Endothelial cell of umbilical vein (primary cell): ENCODE measurements at regions not wholly inside any gene's neighbourhood (a gene's known extent, or its start where the extent isn't known, plus 50 kb on each side); places are given as distances from the start of the nearest gene placed in this dataset.

ENCODE experiments used
- BruUV-seq: library from RNA; stranded (reverse); fragments of 400-500 nt; replicated peaks from 2 replicates; lab custom pipeline; 2021; lab: Mats Ljungman, UMichigan
- CTCF ChIA-PET: fragments of 300-600, 350-600 bp; sonication (Branson Sonifier 250); formaldehyde crosslinking; loops from one replicate; lab custom pipeline; 2021; ENCODE audit warnings: antibody characterized with exemption, inconsistent platforms; lab: Charles Lee
- POLR2A ChIA-PET: fragments of 300-600, 350-600 bp; sonication (Branson Sonifier 250); formaldehyde crosslinking; loops from one replicate; lab custom pipeline; 2021; ENCODE audit warnings: antibody characterized with exemption, inconsistent platforms; lab: Charles Lee
- DNase-seq: peaks from one replicate; pipeline ENCODE4 v3.0.0-alpha.2; 2011; ENCODE audit warnings: low read depth, low spot score
- FAIRE-seq: peaks from 2 replicates; lab custom pipeline; 2011; peaks lifted over from hg19 to GRCh38; lab: Jason Lieb, UNC
- H2AFZ ChIP-seq: 2 replicates; pipeline ENCODE4 v1.6.0; 2012; ENCODE audit warnings: low read depth, low read length, control low read depth, inconsistent platforms
- H3K27ac ChIP-seq: 2 replicates; pipeline ENCODE4 v1.5.1; 2011; ENCODE audit warnings: low read depth, mild to moderate bottlenecking, control low read depth, low read length, moderate library complexity; ENCODE audit not compliant: insufficient read depth
- H3K27me3 ChIP-seq, 2 experiments: 2 replicates each; pipeline versions ENCODE4 v1.6.0 to v1.6.1; 2011; ENCODE audit warnings: low read length in 2 of 2, mixed read lengths in 1 of 2; ENCODE audit not compliant: control insufficient read depth in 2 of 2, insufficient read depth in 2 of 2
- H3K36me3 ChIP-seq, 2 experiments: 2 replicates in 1 of 2; 3 replicates in 1 of 2; pipeline ENCODE4 v1.5.1; 2011; ENCODE audit warnings: low read length in 2 of 2, mild to moderate bottlenecking in 1 of 2, moderate library complexity in 1 of 2; ENCODE audit not compliant: control insufficient read depth in 2 of 2, insufficient read depth in 2 of 2; ENCODE audit errors: extremely low read depth in 1 of 2
- H3K4me1 ChIP-seq: 3 replicates; pipeline ENCODE4 v1.5.1; 2011; ENCODE audit warnings: mild to moderate bottlenecking, low read length; ENCODE audit not compliant: control insufficient read depth, insufficient read depth; ENCODE audit errors: extremely low read depth
- H3K4me2 ChIP-seq: 2 replicates; pipeline ENCODE4 v1.6.1; 2011; ENCODE audit warnings: low read length, control low read depth, mixed read lengths; ENCODE audit not compliant: insufficient read depth
- H3K4me3 ChIP-seq, 3 experiments: fragments of 200-600 bp in 1 of 3; sonication (generic), shearing (Covaris generic) in 1 of 3; replicated peaks in 1 of 3; 2 replicates each; pipeline ENCODE4 v1.5.1; 2011 to 2016; ENCODE audit warnings: control low read depth in 3 of 3, low read length in 3 of 3, mild to moderate bottlenecking in 2 of 3, inconsistent platforms in 1 of 3, low read depth in 1 of 3, moderate library complexity in 1 of 3; ENCODE audit not compliant: insufficient read depth in 1 of 3
- H3K79me2 ChIP-seq: 2 replicates; pipeline ENCODE4 v1.6.0; 2012; ENCODE audit warnings: low read length, inconsistent platforms; ENCODE audit not compliant: control insufficient read depth, insufficient read depth
- H3K9ac ChIP-seq: replicated peaks from 2 replicates; pipeline ENCODE3; 2011; ENCODE audit warnings: low read length, control low read depth; ENCODE audit not compliant: insufficient read depth; ENCODE audit errors: extremely low read depth
- H3K9me1 ChIP-seq: replicated peaks from 3 replicates; pipeline ENCODE4 v1.6.0; 2011; ENCODE audit warnings: mild to moderate bottlenecking, low read length; ENCODE audit not compliant: control insufficient read depth, insufficient read depth; ENCODE audit errors: extremely low read depth
- H3K9me3 ChIP-seq: replicated peaks from 2 replicates; pipeline ENCODE4 v1.5.1; 2012; ENCODE audit warnings: low read length, inconsistent platforms; ENCODE audit not compliant: control insufficient read depth, insufficient read depth
- H4K20me1 ChIP-seq: replicated peaks from 2 replicates; pipeline ENCODE3; 2011; ENCODE audit warnings: mild to moderate bottlenecking, low read length; ENCODE audit not compliant: control insufficient read depth, insufficient read depth; ENCODE audit errors: extremely low read depth
- CTCF ChIP-seq, 2 donors: IDR thresholded peaks; 1 replicate in 1 of 2; 2 replicates in 1 of 2; pipeline ENCODE4 v1.5.1; 2011; ENCODE audit warnings: low read length in 2 of 2, mild to moderate bottlenecking in 2 of 2, moderate library complexity in 2 of 2, control low read depth in 1 of 2, inconsistent platforms in 1 of 2, low read depth in 1 of 2; ENCODE audit not compliant: insufficient read depth in 1 of 2; ENCODE audit errors: extremely low read depth in 1 of 2
- EZH2 ChIP-seq: IDR thresholded peaks from 2 replicates; pipeline ENCODE4 v1.6.1; 2012; ENCODE audit warnings: borderline replicate concordance, low read depth, mild to moderate bottlenecking, moderate library complexity, low read length, inconsistent platforms; ENCODE audit not compliant: severe bottlenecking
- FOS ChIP-seq: IDR thresholded peaks from 2 replicates; pipeline ENCODE4 v1.6.1; 2011; ENCODE audit warnings: mild to moderate bottlenecking, low read length, moderate library complexity, borderline replicate concordance; ENCODE audit not compliant: insufficient read depth
- GATA2 ChIP-seq: IDR thresholded peaks from 2 replicates; pipeline ENCODE4 v1.7.0; 2011; ENCODE audit warnings: low read depth, mild to moderate bottlenecking, moderate library complexity, mixed read lengths, low read length; ENCODE audit not compliant: insufficient read length, insufficient read depth
- JUN ChIP-seq: IDR thresholded peaks from 2 replicates; pipeline ENCODE4 v1.6.1; 2011; ENCODE audit warnings: borderline replicate concordance, low read depth; ENCODE audit not compliant: insufficient read length, insufficient read depth
- MYC ChIP-seq: IDR thresholded peaks from one replicate; pipeline ENCODE4 v1.6.1; 2011; ENCODE audit warnings: mild to moderate bottlenecking, low read depth, low read length
- POLR2A ChIP-seq: IDR thresholded peaks from 2 replicates; pipeline ENCODE4 v1.6.1; 2012; ENCODE audit warnings: low read depth, mild to moderate bottlenecking, control low read depth, low read length
- POLR2AphosphoS5 ChIP-seq: IDR thresholded peaks from 2 replicates; pipeline ENCODE4 v1.6.1; 2012; ENCODE audit warnings: low read depth, mild to moderate bottlenecking, control low read depth, low read length, moderate library complexity; ENCODE audit not compliant: insufficient read depth
- dilution Hi-C: fragments of 300-500 bp; cut with MboI; formaldehyde crosslinking; loops from one replicate; pipeline ENCODE4 v1.15.0; 2019; ENCODE audit warnings: low sequenced_read_pairs; ENCODE audit not compliant: extremely low pct_ligation_motif_present
- intact Hi-C: fragments of 100-400 bp; cut with micrococcal nuclease; formaldehyde crosslinking; loops from one replicate; pipeline ENCODE4 v1.10.0; 2022

- BruUV-seq: no TSS peak
- no peak overlapping the region for H2AFZ ChIP-seq
- CTCF ChIA-PET: interaction anchor here (0.6 to 13.5 kb wide), 17 partner anchors 8 to 507 kb away, joined by 3 to 441 read pairs (median 5); partner anchors contain the start of genes LRIG2 and PPM1J
- no peaks in the 10 kb centered on the region for H3K79me2 ChIP-seq
- dilution Hi-C loops: no loop called here
- H3K4me2 ChIP-seq: no peak overlapping the region
- peaks cover 3% of the 10 kb centered on the region for H3K4me1 ChIP-seq
- intact Hi-C loops: no loop called here
- no peak overlapping the region for H3K4me3 ChIP-seq
- no peak for TF ChIP-seq MYC
- no peak for TF ChIP-seq GATA2
- TF ChIP-seq JUN: no peak
- no peak for TF ChIP-seq EZH2
- no peak for TF ChIP-seq FOS
- TF ChIP-seq POLR2AphosphoS5: no peak
- no peak for TF ChIP-seq POLR2A
- TF ChIP-seq CTCF (IDR thresholded peaks at IDR 0.05; ENCODE audit: extremely low read depth in 1 of 2, insufficient read depth in 1 of 2, low read depth in 1 of 2, low read length in 2 of 2): no peak
- H3K9ac ChIP-seq: no peak overlapping the region
- POLR2A ChIA-PET: no interaction called here
- no peaks in the 10 kb centered on the region for H3K9me1 ChIP-seq
- H3K27me3 ChIP-seq: no peaks in the 10 kb centered on the region
- no peaks in the 10 kb centered on the region for H3K36me3 ChIP-seq
- no peaks in the 10 kb centered on the region for H4K20me1 ChIP-seq
- FAIRE-seq (no peak), DNase-seq (no peak)
- no peaks in the 10 kb centered on the region for H3K9me3 ChIP-seq
- H3K27ac ChIP-seq: no peak overlapping the region
Measured at GRCh38 chr1:112805155-112805853, 90.2 kb upstream of the PPM1J start.
